ENCODE measurements at regions not wholly inside any gene's neighbourhood (a gene's known extent, or its start where the extent isn't known, plus 50 kb on each side); places are given as distances from the start of the nearest gene placed in this dataset.

DNA sequence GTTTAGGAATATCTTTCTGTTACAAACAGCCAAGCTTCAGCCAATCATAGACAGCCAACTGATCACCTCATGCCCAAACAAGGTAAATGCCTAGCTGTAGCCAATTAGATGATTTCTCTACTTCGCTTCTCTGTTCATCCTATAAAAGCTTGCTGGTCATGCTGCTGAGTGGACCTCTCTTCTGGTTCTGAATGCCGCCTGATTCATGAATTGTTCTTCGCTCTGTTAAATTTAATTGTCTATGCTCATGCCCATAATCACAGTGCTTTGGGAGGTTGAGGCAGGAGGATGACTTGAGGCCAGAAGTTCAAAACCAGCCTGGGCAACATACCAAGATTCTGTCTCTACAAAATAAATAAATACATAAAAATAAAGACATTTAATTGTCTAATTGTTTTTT lies 698.1 kb upstream of the NRP1 start:
- Histone ChIP-seq H3K27ac (ENCODE audit: low read depth, low read length) (no peak overlapping the region), H3K4me3 (ENCODE audit: low read length) (no peak overlapping the region), H3K9me3 (ENCODE audit: control insufficient read depth, insufficient read depth, low read length) (no peaks in the 10 kb centered on the region), H3K27me3 (ENCODE audit: control insufficient read depth, low read length) (no peaks in the 10 kb centered on the region), H3K9me2 (replicated peaks; ENCODE audit: control insufficient read depth, low read length) (no peaks in the 10 kb centered on the region), H4K20me1 (ENCODE audit: control insufficient read depth, insufficient read depth, low read depth, low read length) (no peaks in the 10 kb centered on the region), H3K4me2 (ENCODE audit: low read length) (no peak overlapping the region), H3F3A (ENCODE audit: control insufficient read depth, insufficient read depth) (no peaks in the 10 kb centered on the region), H3K4me1 (ENCODE audit: control insufficient read depth, low read length) (no peaks in the 10 kb centered on the region), H3K36me3 (ENCODE audit: control insufficient read depth, low read length) (no peaks in the 10 kb centered on the region), H3K79me2 (ENCODE audit: control insufficient read depth, low read length) (no peaks in the 10 kb centered on the region)
- TF ChIP-seq, protein P1, sequence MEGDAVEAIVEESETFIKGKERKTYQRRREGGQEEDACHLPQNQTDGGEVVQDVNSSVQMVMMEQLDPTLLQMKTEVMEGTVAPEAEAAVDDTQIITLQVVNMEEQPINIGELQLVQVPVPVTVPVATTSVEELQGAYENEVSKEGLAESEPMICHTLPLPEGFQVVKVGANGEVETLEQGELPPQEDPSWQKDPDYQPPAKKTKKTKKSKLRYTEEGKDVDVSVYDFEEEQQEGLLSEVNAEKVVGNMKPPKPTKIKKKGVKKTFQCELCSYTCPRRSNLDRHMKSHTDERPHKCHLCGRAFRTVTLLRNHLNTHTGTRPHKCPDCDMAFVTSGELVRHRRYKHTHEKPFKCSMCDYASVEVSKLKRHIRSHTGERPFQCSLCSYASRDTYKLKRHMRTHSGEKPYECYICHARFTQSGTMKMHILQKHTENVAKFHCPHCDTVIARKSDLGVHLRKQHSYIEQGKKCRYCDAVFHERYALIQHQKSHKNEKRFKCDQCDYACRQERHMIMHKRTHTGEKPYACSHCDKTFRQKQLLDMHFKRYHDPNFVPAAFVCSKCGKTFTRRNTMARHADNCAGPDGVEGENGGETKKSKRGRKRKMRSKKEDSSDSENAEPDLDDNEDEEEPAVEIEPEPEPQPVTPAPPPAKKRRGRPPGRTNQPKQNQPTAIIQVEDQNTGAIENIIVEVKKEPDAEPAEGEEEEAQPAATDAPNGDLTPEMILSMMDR (IDR thresholded peaks at IDR 0.05; ENCODE audit: low read depth, low read length, poor library complexity, severe bottlenecking), result no peak
- no peak for TF ChIP-seq EZH2phosphoT487 (IDR thresholded peaks at IDR 0.05; ENCODE audit: borderline replicate concordance, low read length)

DNA sequence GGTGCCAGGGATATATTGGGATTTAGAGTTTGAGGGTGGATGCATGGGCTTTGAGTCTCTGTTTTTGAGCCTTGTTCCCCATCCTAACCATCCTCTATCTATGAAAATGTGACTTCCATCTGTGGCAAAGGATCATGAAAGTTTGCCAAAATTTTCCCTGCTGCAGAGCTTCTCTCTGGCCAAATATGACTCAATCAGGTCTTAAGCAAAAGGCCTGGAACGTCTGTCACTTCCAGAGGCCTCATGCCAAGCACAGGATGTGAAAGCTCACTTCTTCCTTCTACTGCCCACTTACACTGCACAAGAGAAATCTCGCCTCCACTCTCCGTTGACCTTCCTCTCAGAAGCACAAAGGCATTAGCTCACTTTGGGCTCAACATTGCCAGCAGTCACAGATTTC lies 696.9 kb upstream of the NRP1 start:
- no peaks in the 10 kb centered on the region for H3K27me3 ChIP-seq (ENCODE audit: control insufficient read depth, low read length)
- H3K79me2 ChIP-seq (ENCODE audit: control insufficient read depth, low read length), result no peaks in the 10 kb centered on the region
- H4K20me1 ChIP-seq (ENCODE audit: control insufficient read depth, insufficient read depth, low read depth, low read length), result no peaks in the 10 kb centered on the region
- H3K4me3 ChIP-seq (ENCODE audit: low read length), result no peak overlapping the region
- no peaks in the 10 kb centered on the region for H3F3A ChIP-seq (ENCODE audit: control insufficient read depth, insufficient read depth)
- no peak overlapping the region for H3K4me2 ChIP-seq (ENCODE audit: low read length)
- no peaks in the 10 kb centered on the region for H3K9me2 ChIP-seq (replicated peaks; ENCODE audit: control insufficient read depth, low read length)
- TF ChIP-seq, protein P1 (IDR thresholded peaks at IDR 0.05; ENCODE audit: low read depth, low read length, poor library complexity, severe bottlenecking), result no peak
- TF ChIP-seq EZH2phosphoT487 (IDR thresholded peaks at IDR 0.05; ENCODE audit: borderline replicate concordance, low read length), result no peak
- no peaks in the 10 kb centered on the region for H3K4me1 ChIP-seq (ENCODE audit: control insufficient read depth, low read length)
- no peaks in the 10 kb centered on the region for H3K9me3 ChIP-seq (ENCODE audit: control insufficient read depth, insufficient read depth, low read length)
- no peak overlapping the region for H3K27ac ChIP-seq (ENCODE audit: low read depth, low read length)
- H3K36me3 ChIP-seq (ENCODE audit: control insufficient read depth, low read length), result no peaks in the 10 kb centered on the region

DNA sequence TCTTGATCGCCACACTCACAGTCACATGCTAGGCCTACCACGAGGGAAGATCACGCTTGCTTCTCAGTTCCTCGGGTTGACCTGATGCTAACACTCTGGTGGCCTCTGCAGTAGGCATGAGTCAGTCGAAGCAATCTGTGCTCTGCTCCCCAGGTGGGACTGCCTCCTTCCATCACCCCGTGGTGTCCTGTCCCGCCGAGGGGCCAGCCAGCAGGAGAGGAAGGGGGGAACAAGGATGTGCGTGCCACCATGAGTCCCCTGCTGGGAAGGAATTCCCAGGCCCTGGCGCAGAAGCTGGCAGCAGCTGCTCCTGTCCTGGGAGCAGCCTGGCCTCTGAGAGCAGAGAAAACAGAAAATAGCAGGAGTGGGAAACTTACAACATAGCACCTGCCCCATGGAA lies 695.0 kb upstream of the NRP1 start:
- no peaks in the 10 kb centered on the region for H4K20me1 ChIP-seq (ENCODE audit: control insufficient read depth, insufficient read depth, low read depth, low read length)
- H3K4me2 ChIP-seq (ENCODE audit: low read length), result no peak overlapping the region
- H3K9me3 ChIP-seq (ENCODE audit: control insufficient read depth, insufficient read depth, low read length), result no peaks in the 10 kb centered on the region
- H3K36me3 ChIP-seq (ENCODE audit: control insufficient read depth, low read length), result no peaks in the 10 kb centered on the region
- no peaks in the 10 kb centered on the region for H3F3A ChIP-seq (ENCODE audit: control insufficient read depth, insufficient read depth)
- TF ChIP-seq, protein P1 (IDR thresholded peaks at IDR 0.05; ENCODE audit: low read depth, low read length, poor library complexity, severe bottlenecking), result no peak
- TF ChIP-seq EZH2phosphoT487 (IDR thresholded peaks at IDR 0.05; ENCODE audit: borderline replicate concordance, low read length), result no peak
- no peaks in the 10 kb centered on the region for H3K79me2 ChIP-seq (ENCODE audit: control insufficient read depth, low read length)
- H3K4me3 ChIP-seq (ENCODE audit: low read length), result no peak overlapping the region
- H3K9me2 ChIP-seq (replicated peaks; ENCODE audit: control insufficient read depth, low read length), result no peaks in the 10 kb centered on the region
- no peaks in the 10 kb centered on the region for H3K4me1 ChIP-seq (ENCODE audit: control insufficient read depth, low read length)
- H3K27ac ChIP-seq (ENCODE audit: low read depth, low read length), result no peak overlapping the region
- H3K27me3 ChIP-seq (ENCODE audit: control insufficient read depth, low read length), result no peaks in the 10 kb centered on the region

DNA sequence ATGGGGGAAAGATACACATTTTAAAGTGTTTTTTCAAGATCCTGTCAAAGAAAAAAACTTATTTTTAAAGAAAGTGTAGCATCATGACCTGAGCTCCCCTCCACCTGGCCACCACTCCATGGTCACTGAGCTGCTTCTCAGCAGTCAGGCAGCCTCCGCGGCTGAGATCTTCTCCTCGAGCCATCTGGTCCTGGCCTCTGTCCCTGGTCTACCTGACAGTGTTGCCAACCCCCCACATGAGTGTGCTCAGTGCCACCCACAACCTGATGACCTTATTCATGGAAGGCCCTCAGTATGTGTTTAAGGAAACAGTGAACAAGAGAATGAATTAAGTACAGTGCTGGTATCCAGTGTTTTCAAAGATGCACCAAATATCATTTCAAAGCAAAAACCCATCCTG lies 694.5 kb upstream of the NRP1 start:
- TF ChIP-seq EZH2phosphoT487 (IDR thresholded peaks at IDR 0.05; ENCODE audit: borderline replicate concordance, low read length), result no peak
- TF ChIP-seq, protein P1 (IDR thresholded peaks at IDR 0.05; ENCODE audit: low read depth, low read length, poor library complexity, severe bottlenecking), result no peak
- H3F3A ChIP-seq (ENCODE audit: control insufficient read depth, insufficient read depth), result no peaks in the 10 kb centered on the region
- H3K27ac ChIP-seq (ENCODE audit: low read depth, low read length), result no peak overlapping the region
- no peaks in the 10 kb centered on the region for H3K79me2 ChIP-seq (ENCODE audit: control insufficient read depth, low read length)
- H3K36me3 ChIP-seq (ENCODE audit: control insufficient read depth, low read length), result no peaks in the 10 kb centered on the region
- no peaks in the 10 kb centered on the region for H4K20me1 ChIP-seq (ENCODE audit: control insufficient read depth, insufficient read depth, low read depth, low read length)
- no peaks in the 10 kb centered on the region for H3K4me1 ChIP-seq (ENCODE audit: control insufficient read depth, low read length)
- H3K9me3 ChIP-seq (ENCODE audit: control insufficient read depth, insufficient read depth, low read length), result no peaks in the 10 kb centered on the region
- no peaks in the 10 kb centered on the region for H3K27me3 ChIP-seq (ENCODE audit: control insufficient read depth, low read length)
- H3K4me3 ChIP-seq (ENCODE audit: low read length), result no peak overlapping the region
- H3K4me2 ChIP-seq (ENCODE audit: low read length), result no peak overlapping the region
- no peaks in the 10 kb centered on the region for H3K9me2 ChIP-seq (replicated peaks; ENCODE audit: control insufficient read depth, low read length)
